SJSA1 (cell line): ENCODE measurements at regions not wholly inside any gene's neighbourhood (a gene's known extent, or its start where the extent isn't known, plus 50 kb on each side); places are given as distances from the start of the nearest gene placed in this dataset.

Experiments
- DNase-seq, 2 experiments: peaks; one replicate each; pipeline ENCODE4 v3.0.0-alpha.2; 2015 to 2020; ENCODE audit warnings: low spot score in 2 of 2, low read depth in 1 of 2
- H3K27ac ChIP-seq: fragments of 250-450 bp; sonication (Bioruptor Pico); 2 replicates; pipeline ENCODE4 v1.5.1; 2020; ENCODE audit warnings: mild to moderate bottlenecking, moderate library complexity
- H3K27me3 ChIP-seq: fragments of 250-450 bp; sonication (Bioruptor Pico); replicated peaks from 2 replicates; pipeline ENCODE4 v1.5.1; 2020; ENCODE audit warnings: mild to moderate bottlenecking, moderate library complexity
- H3K36me3 ChIP-seq: fragments of 250-450 bp; sonication (Bioruptor Pico); 2 replicates; pipeline ENCODE4 v1.5.1; 2020; ENCODE audit warnings: mild to moderate bottlenecking
- H3K4me1 ChIP-seq: fragments of 250-450 bp; sonication (Bioruptor Pico); replicated peaks from 2 replicates; pipeline ENCODE4 v1.6.1; 2021; ENCODE audit warnings: mild to moderate bottlenecking
- H3K4me3 ChIP-seq: fragments of 250-450 bp; sonication (Bioruptor Pico); 2 replicates; pipeline ENCODE4 v1.5.1; 2020; ENCODE audit warnings: mild to moderate bottlenecking
- H3K9me3 ChIP-seq: fragments of 250-450 bp; sonication (Bioruptor Pico); replicated peaks from 2 replicates; pipeline ENCODE4 v1.5.1; 2020; ENCODE audit warnings: mild to moderate bottlenecking

DNA sequence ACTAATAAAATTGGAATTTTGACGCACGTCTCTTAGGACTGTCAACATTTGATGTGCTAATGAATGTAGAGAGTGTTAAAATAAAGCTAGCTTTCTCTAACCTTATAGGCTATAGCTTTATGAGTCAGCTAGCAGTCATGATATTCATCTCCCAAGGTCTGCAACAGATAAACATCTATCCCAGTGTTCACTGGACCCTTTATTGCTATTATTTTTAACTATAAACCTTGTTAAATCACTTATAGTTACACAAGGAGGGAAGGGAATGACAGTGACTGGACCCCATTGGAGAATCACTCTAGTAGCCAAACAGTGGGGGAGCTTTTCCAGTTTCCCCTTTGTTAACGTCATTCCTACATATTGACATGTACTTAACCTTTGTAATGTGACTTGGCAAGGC is 67.9 kb upstream of the SHISA3 start:
- Histone ChIP-seq H3K4me3 (no peak overlapping the region), H3K4me1 (no peaks in the 10 kb centered on the region), H3K36me3 (no peaks in the 10 kb centered on the region), H3K27ac (no peak overlapping the region), H3K9me3 (no peaks in the 10 kb centered on the region), H3K27me3 (no peaks in the 10 kb centered on the region)
- no peak for DNase-seq

DNA sequence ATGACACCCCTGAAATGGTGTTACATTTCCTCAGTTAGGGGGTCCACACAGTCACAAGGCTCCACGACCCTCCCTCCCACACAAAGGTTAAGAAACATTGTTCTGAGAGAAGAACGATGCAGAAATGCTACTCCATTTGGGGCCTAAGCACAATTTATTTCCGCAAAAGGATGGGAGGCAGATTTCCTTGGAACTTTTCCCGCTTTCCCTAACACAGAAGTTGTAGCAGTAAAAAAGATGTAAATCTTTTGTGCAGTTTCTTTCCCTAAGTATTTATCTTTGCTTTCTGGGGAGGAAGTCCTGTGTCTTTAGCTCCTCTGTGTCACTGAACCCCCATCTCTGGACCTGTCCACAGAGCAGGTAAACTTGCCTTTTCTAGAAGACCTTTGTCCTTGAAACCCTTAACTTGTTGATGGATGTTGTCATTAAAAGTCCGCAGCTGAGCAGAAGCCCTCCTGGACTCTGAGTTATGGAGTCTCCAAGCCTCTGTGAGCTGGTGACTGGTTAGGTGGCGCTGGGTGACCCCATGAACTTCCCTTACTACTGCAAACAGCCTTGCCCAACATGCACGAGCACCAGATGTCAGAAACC is 67.2 kb upstream of the SHISA3 start:
- Histone ChIP-seq H3K9me3 (no peaks in the 10 kb centered on the region), H3K4me1 (no peaks in the 10 kb centered on the region), H3K27ac (no peak overlapping the region), H3K27me3 (no peaks in the 10 kb centered on the region), H3K4me3 (no peak overlapping the region), H3K36me3 (no peaks in the 10 kb centered on the region)
- no peak for DNase-seq

DNA sequence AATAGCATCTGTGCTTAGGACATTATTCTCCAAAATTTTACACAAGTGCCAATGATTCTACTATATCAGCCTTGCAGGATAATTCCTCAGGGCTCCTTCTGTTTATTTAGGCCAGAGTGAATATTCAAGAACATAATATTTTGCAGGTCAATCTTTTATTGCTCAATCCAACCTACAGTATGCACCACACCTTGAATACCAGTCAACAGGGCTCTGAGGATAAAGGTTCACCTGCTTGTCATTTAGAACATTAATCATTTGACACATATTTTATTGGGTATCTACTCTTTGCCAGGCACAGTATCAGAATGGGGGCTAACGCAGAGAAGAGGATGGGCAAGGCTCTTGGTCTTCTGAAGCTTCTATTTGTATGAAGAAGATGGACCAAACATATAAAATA is 66.2 kb upstream of the SHISA3 start:
- Histone ChIP-seq H3K36me3 (no peaks in the 10 kb centered on the region), H3K27ac (no peak overlapping the region), H3K4me1 (no peaks in the 10 kb centered on the region), H3K9me3 (no peaks in the 10 kb centered on the region), H3K27me3 (no peaks in the 10 kb centered on the region), H3K4me3 (no peak overlapping the region)
- DNase-seq: no peak

DNA sequence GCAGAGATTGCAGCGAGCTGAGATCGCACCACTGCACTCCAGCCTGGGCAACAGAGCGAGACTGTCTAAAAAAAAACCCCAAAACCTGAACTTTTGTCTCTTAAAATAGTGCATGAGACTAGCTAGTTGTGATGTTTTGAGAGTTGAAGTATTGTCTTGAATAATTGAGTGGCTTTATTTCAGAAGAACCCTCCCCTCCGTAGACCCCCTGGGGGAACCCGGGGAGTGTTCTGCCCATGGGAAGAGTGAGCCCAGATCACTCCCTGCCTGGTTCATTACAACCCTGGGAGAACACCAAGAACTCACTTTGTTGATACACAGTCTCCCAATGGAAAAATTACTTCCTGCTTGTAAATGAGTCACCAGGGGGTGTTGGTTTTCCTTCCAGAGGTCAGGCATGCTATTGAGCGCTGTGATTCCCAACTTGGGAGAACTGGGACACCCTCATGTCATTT is 65.3 kb upstream of the SHISA3 start:
- Histone ChIP-seq H3K36me3 (no peaks in the 10 kb centered on the region), H3K27ac (no peak overlapping the region), H3K4me1 (no peaks in the 10 kb centered on the region), H3K27me3 (no peaks in the 10 kb centered on the region), H3K9me3 (no peaks in the 10 kb centered on the region), H3K4me3 (no peak overlapping the region)
- DNase-seq: no peak

DNA sequence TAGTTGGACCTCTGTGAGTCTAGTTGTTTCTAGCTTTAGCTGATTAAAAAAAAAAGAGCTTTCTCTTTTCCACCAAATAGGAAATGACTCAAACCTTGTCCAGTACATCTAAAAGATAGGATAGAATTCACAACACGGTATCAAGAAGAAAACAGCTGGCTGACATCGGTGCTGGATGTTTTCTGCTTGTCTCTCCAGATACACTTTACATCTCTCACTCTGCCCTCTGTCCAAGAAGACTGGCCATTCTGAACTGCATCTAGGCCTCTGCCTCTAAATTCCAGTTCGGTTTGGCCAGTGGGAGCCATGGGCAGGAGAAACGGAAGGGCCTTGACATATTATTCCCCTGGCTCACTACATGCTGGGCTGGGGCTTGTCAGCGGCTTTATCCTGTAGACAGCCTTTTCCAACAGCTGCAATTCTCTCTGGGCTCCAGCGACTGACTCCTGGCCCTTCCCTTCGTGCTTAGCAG is 57.3 kb upstream of the SHISA3 start:
- H3K4me1 ChIP-seq: no peaks in the 10 kb centered on the region
- H3K4me3 ChIP-seq: no peak overlapping the region
- no peaks in the 10 kb centered on the region for H3K27me3 ChIP-seq
- H3K9me3 ChIP-seq: no peaks in the 10 kb centered on the region
- H3K36me3 ChIP-seq: no peaks in the 10 kb centered on the region
- no peak for DNase-seq
- no peak overlapping the region for H3K27ac ChIP-seq

DNA sequence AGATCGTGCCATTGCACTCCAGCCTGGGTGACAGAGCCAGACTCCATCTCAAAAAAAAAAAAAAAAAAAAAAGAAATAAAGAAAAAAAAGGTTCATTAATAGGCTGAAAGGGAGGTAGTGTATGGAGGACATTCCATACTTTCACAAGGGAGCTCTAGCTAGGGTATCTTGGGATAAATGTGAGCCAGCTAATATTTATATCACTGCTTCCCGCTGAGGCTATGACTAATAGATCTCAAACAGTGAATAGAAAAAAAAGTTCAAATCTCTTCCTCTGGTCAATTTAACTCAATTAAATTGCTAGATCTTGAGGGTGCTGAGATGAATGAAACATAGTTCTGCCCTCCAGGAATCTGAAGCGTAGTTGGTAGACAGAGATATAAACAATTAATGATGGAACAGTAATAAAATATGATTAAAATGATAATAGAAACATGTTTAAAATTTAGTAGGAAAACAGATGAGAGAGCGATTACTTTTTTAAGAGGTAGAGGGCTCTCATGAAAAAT is 55.7 kb upstream of the SHISA3 start:
- DNase-seq: no peak
- Histone ChIP-seq H3K9me3 (no peaks in the 10 kb centered on the region), H3K27me3 (no peaks in the 10 kb centered on the region), H3K4me3 (no peak overlapping the region), H3K27ac (no peak overlapping the region), H3K36me3 (no peaks in the 10 kb centered on the region), H3K4me1 (no peaks in the 10 kb centered on the region)

DNA sequence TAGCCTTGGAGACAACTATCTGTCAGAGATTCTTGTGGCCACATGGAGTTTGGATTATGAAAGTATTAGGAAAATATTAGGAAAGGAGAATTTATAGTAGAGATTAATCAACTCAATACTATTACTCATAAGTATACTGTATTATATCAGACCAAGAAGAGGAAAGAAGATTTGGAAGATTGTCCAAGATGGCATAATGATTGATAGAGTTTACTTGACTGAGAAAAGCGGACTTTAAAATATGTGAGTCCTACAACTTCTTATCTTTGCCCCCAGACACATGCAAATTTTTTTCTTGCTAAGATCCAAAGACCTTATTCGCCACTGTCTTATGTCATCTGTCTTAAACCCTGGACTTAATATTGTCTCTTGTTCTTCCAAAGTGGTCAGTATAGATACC is 54.8 kb upstream of the SHISA3 start:
- Histone ChIP-seq H3K36me3 (no peaks in the 10 kb centered on the region), H3K4me3 (no peak overlapping the region), H3K9me3 (no peaks in the 10 kb centered on the region), H3K27me3 (no peaks in the 10 kb centered on the region), H3K4me1 (no peaks in the 10 kb centered on the region), H3K27ac (no peak overlapping the region)
- DNase-seq: no peak

DNA sequence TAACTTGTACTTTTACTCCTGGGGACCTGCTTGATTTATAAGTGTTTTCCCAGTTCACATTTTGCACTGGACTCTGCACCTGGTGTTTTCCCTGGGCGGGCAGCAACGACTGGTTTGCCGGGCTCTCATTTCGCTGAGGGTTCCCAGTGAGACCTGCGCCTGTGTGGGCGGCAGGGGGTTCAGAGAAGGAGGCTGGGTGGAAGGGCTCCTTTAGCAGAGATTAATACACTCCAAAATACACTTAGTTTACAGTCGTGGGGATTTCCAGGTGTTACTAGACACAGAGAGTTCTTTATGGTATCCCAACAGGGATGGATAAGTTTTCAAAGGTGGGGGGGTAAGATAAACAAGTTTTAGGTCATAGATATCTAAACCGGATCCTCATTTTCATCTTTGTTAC is 53.0 kb upstream of the SHISA3 start:
- DNase-seq: no peak
- Histone ChIP-seq H3K36me3 (no peaks in the 10 kb centered on the region), H3K4me3 (no peak overlapping the region), H3K27me3 (no peaks in the 10 kb centered on the region), H3K4me1 (no peaks in the 10 kb centered on the region), H3K27ac (no peak overlapping the region), H3K9me3 (no peaks in the 10 kb centered on the region)

DNA sequence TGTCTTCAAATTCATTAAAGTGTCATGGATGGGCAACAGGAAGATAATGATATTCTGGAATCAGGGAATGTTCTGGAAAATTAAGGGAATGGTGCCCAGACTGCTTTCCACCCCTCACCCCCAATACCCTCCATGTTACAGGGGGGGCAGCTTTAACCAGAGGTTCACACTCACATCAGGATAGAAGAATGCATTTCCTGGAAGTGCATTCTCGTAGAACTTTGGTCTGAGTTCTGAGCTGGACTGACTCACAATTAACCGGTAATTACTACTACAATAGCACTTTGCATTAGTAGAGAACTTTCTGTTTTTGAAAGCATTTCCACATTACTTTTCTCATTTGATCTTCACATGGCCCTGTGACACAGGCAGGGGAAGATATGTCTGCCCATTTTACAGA is 52.5 kb upstream of the SHISA3 start:
- DNase-seq: no peak
- H3K9me3 ChIP-seq: no peaks in the 10 kb centered on the region
- H3K4me1 ChIP-seq: no peaks in the 10 kb centered on the region
- H3K36me3 ChIP-seq: no peaks in the 10 kb centered on the region
- no peaks in the 10 kb centered on the region for H3K27me3 ChIP-seq
- no peak overlapping the region for H3K4me3 ChIP-seq
- H3K27ac ChIP-seq: no peak overlapping the region

DNA sequence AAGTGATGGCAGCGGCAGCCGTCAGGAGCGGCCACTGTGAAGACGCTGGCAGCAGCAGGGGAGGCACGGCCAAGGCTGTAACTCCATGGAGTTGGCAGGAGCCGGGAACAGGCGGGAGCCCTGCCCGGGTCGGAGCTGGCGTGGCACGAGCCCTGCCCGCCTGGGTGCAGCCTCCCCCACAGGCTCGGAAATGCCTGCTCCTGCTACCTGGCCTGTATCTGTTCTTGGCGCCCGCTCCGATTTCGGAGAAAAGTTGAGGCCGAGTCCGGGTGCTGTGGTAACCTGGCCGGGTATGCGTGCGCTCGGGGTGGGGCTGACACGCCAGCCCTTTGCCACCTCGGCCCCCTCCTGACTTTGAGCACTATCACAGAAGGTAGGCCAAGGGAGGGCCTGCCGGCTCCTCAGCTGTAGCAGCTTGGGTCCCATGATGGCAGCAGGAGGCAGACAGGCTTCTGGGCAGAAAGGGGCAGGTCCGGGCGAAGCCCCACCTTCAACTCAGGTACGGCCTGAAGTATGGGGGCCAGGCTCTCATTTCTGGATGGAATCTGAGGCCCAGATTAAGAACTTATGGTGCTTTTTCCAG is 51.2 kb upstream of the SHISA3 start:
- Histone ChIP-seq H3K4me1 (no peaks in the 10 kb centered on the region), H3K27me3 (no peaks in the 10 kb centered on the region), H3K27ac (no peak overlapping the region), H3K36me3 (no peaks in the 10 kb centered on the region), H3K9me3 (no peaks in the 10 kb centered on the region), H3K4me3 (no peak overlapping the region)
- DNase-seq: no peak

DNA sequence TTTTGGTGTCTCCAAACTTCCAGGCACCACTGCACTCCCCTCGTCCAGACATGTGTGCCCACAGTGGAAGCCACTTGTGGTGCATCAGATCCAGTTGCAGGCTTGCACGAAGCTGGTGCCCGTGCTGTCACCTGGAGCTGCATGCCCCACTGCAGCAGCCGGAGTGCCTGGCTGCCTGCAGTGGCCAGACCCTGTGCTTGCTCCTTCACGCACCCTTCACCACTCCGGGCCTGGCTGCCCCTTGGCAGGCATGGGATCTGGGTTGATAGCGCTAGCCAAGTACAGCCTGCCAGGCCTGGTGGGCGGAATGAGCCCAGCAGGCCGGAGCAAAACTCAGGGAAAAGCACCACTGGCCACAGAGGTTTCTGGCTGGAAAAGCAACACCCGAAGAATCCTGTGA is 50.2 kb upstream of the SHISA3 start:
- no peak overlapping the region for H3K4me3 ChIP-seq
- H3K4me1 ChIP-seq: no peaks in the 10 kb centered on the region
- no peaks in the 10 kb centered on the region for H3K27me3 ChIP-seq
- no peak overlapping the region for H3K27ac ChIP-seq
- DNase-seq: no peak
- H3K36me3 ChIP-seq: no peaks in the 10 kb centered on the region
- H3K9me3 ChIP-seq: no peaks in the 10 kb centered on the region
